ENCODE measurements at regions not wholly inside any gene's neighbourhood (a gene's known extent, or its start where the extent isn't known, plus 50 kb on each side); places are given as distances from the start of the nearest gene placed in this dataset.

GRCh38 chr18:78804206-78805030 is 175.2 kb upstream of the SALL3 start:
- H3K4me3 ChIP-seq (ENCODE audit: low read length): no peak overlapping the region
- H3K36me3 ChIP-seq (ENCODE audit: insufficient read depth, low read length): no peaks in the 10 kb centered on the region
- H3K9me3 ChIP-seq (ENCODE audit: low read length): no peaks in the 10 kb centered on the region
- H3K4me2 ChIP-seq (ENCODE audit: low read length): no peak overlapping the region
- no peaks in the 10 kb centered on the region for H3K27me3 ChIP-seq (ENCODE audit: insufficient read depth, low read depth, low read length)
- no peaks in the 10 kb centered on the region for H3F3A ChIP-seq (ENCODE audit: insufficient read depth, low read length, poor library complexity, severe bottlenecking)
- H3K27ac ChIP-seq (ENCODE audit: low read length): no peak overlapping the region
- TF ChIP-seq SMC3 (conservative IDR thresholded peaks at IDR 0.05; ENCODE audit: poor library complexity) (no peak), REST (IDR thresholded peaks at IDR 0.05; ENCODE audit: borderline replicate concordance) (no peak), EZH2 (IDR thresholded peaks at IDR 0.05; ENCODE audit: borderline replicate concordance, insufficient read depth, low read length, poor library complexity, severe bottlenecking) (no peak), POLR2AphosphoS5 (IDR thresholded peaks at IDR 0.05) (no peak), RAD21 (conservative IDR thresholded peaks at IDR 0.05) (no peak), TAF1 (IDR thresholded peaks at IDR 0.05; ENCODE audit: low read depth) (no peak), EP300 (conservative IDR thresholded peaks at IDR 0.05; ENCODE audit: poor library complexity, severe bottlenecking) (no peak), CTCF (IDR thresholded peaks at IDR 0.05; ENCODE audit: poor library complexity, severe bottlenecking) (no peak), MXI1 (conservative IDR thresholded peaks at IDR 0.05; ENCODE audit: poor library complexity, severe bottlenecking) (no peak)
- H2AFZ ChIP-seq (ENCODE audit: low read depth, low read length): no peak overlapping the region
- no peaks in the 10 kb centered on the region for H3K79me2 ChIP-seq (replicated peaks; ENCODE audit: insufficient read depth, low read length)
- H3K9ac ChIP-seq (ENCODE audit: low read length): no peak overlapping the region
- no peaks in the 10 kb centered on the region for H3K9me2 ChIP-seq (ENCODE audit: insufficient read depth, low read length)
- no peaks in the 10 kb centered on the region for H4K20me1 ChIP-seq (ENCODE audit: insufficient read depth)

- Histone ChIP-seq H3K4me3 (ENCODE audit: low read length) (no peak overlapping the region), H4K20me1 (ENCODE audit: insufficient read depth) (no peaks in the 10 kb centered on the region), H3K9ac (ENCODE audit: low read length) (no peak overlapping the region), H3K27me3 (ENCODE audit: insufficient read depth, low read depth, low read length) (no peaks in the 10 kb centered on the region), H2AFZ (ENCODE audit: low read depth, low read length) (no peak overlapping the region), H3K9me2 (ENCODE audit: insufficient read depth, low read length) (no peaks in the 10 kb centered on the region), H3K4me2 (ENCODE audit: low read length) (no peak overlapping the region), H3K27ac (ENCODE audit: low read length) (no peak overlapping the region), H3K9me3 (ENCODE audit: low read length) (no peaks in the 10 kb centered on the region), H3F3A (ENCODE audit: insufficient read depth, low read length, poor library complexity, severe bottlenecking) (no peaks in the 10 kb centered on the region), H3K79me2 (replicated peaks; ENCODE audit: insufficient read depth, low read length) (no peaks in the 10 kb centered on the region), H3K36me3 (ENCODE audit: insufficient read depth, low read length) (no peaks in the 10 kb centered on the region)
- TF ChIP-seq EP300 (conservative IDR thresholded peaks at IDR 0.05; ENCODE audit: poor library complexity, severe bottlenecking): no peak
- no peak for TF ChIP-seq EZH2 (IDR thresholded peaks at IDR 0.05; ENCODE audit: borderline replicate concordance, insufficient read depth, low read length, poor library complexity, severe bottlenecking)
- no peak for TF ChIP-seq MXI1 (conservative IDR thresholded peaks at IDR 0.05; ENCODE audit: poor library complexity, severe bottlenecking)
- no peak for TF ChIP-seq TAF1 (IDR thresholded peaks at IDR 0.05; ENCODE audit: low read depth)
- TF ChIP-seq SMC3 (conservative IDR thresholded peaks at IDR 0.05; ENCODE audit: poor library complexity): no peak
- no peak for TF ChIP-seq CTCF (IDR thresholded peaks at IDR 0.05; ENCODE audit: poor library complexity, severe bottlenecking)
- no peak for TF ChIP-seq REST (IDR thresholded peaks at IDR 0.05; ENCODE audit: borderline replicate concordance)
These were observed 173.8 kb upstream of the SALL3 start for GRCh38 chr18:78805840-78806239.
